Mesenchymal stem cell (in vitro differentiated cells and primary cell): ENCODE measurements at regions not wholly inside any gene's neighbourhood (a gene's known extent, or its start where the extent isn't known, plus 50 kb on each side); places are given as distances from the start of the nearest gene placed in this dataset.
A peak's percentile ranks its signal among the peaks of the same experiment; 100 is the strongest.

ENCODE experiments used
- DNase-seq: peaks from one replicate; pipeline ENCODE4 v3.0.0-alpha.2; 2013
- H2AFZ ChIP-seq: one replicate; pipeline ENCODE4 v1.6.1; 2013; ENCODE audit warnings: low read depth, mild to moderate bottlenecking, control low read depth, inconsistent platforms, low read length, moderate library complexity
- H2AK5ac ChIP-seq: 2 replicates; pipeline ENCODE4 v1.6.1; 2013; ENCODE audit warnings: low read length, moderate library complexity, mild to moderate bottlenecking, inconsistent platforms; ENCODE audit not compliant: severe bottlenecking
- H2BK120ac ChIP-seq: one replicate; pipeline ENCODE4 v1.6.1; 2013; ENCODE audit warnings: low read depth, mild to moderate bottlenecking, inconsistent platforms, low read length, moderate library complexity
- H2BK12ac ChIP-seq, 2 experiments: one replicate each; pipeline ENCODE4 v1.6.1; 2013; ENCODE audit warnings: inconsistent platforms in 2 of 2, low read length in 2 of 2, mild to moderate bottlenecking in 2 of 2, moderate library complexity in 2 of 2, control low read depth in 1 of 2
- H2BK15ac ChIP-seq: one replicate; pipeline ENCODE4 v1.6.1; 2013; ENCODE audit warnings: mild to moderate bottlenecking, low read depth, inconsistent platforms; ENCODE audit not compliant: poor library complexity, severe bottlenecking
- H2BK5ac ChIP-seq: 2 replicates; pipeline ENCODE4 v1.6.1; 2013; ENCODE audit warnings: low read depth, mild to moderate bottlenecking, low read length, control low read depth, inconsistent platforms; ENCODE audit not compliant: poor library complexity, severe bottlenecking
- H3K14ac ChIP-seq, 2 experiments: one replicate each; pipeline ENCODE4 v1.6.1; 2013; ENCODE audit warnings: inconsistent platforms in 2 of 2, low read length in 2 of 2, control low read depth in 1 of 2, mild to moderate bottlenecking in 1 of 2, moderate library complexity in 1 of 2
- H3K18ac ChIP-seq, 2 experiments: one replicate each; pipeline ENCODE4 v1.6.1; 2013; ENCODE audit warnings: inconsistent platforms in 2 of 2, low read length in 2 of 2, control low read depth in 1 of 2, low read depth in 1 of 2, mild to moderate bottlenecking in 1 of 2
- H3K23ac ChIP-seq, 2 experiments: one replicate each; pipeline ENCODE4 v1.6.1; 2013; ENCODE audit warnings: inconsistent platforms in 2 of 2, low read length in 2 of 2, mild to moderate bottlenecking in 2 of 2, moderate library complexity in 2 of 2, control low read depth in 1 of 2
- H3K27ac ChIP-seq: 2 replicates; pipeline ENCODE4 v1.5.1; 2013; ENCODE audit warnings: mild to moderate bottlenecking, moderate library complexity, low read length, control low read depth, inconsistent platforms; ENCODE audit not compliant: poor library complexity, severe bottlenecking
- H3K27me3 ChIP-seq, 2 experiments: 2 replicates each; pipeline versions ENCODE4 v1.6.1 to v1.7.0; 2013; ENCODE audit warnings: low read length in 2 of 2, mild to moderate bottlenecking in 2 of 2, moderate library complexity in 2 of 2, control low read depth in 1 of 2, inconsistent platforms in 1 of 2; ENCODE audit not compliant: control insufficient read depth in 1 of 2, insufficient read depth in 1 of 2
- H3K36me3 ChIP-seq, 2 experiments: 2 replicates each; pipeline versions ENCODE4 v1.6.1 to v1.7.0; 2013; ENCODE audit warnings: low read length in 2 of 2, control low read depth in 1 of 2, inconsistent platforms in 1 of 2, low read depth in 1 of 2, mild to moderate bottlenecking in 1 of 2; ENCODE audit not compliant: insufficient read depth in 2 of 2, control insufficient read depth in 1 of 2
- H3K4ac ChIP-seq, 2 experiments: one replicate each; pipeline ENCODE4 v1.6.1; 2013; ENCODE audit warnings: inconsistent platforms in 2 of 2, low read length in 2 of 2, mild to moderate bottlenecking in 2 of 2, moderate library complexity in 2 of 2, control low read depth in 1 of 2, low read depth in 1 of 2
- H3K4me1 ChIP-seq: 2 replicates; pipeline ENCODE4 v1.6.1; 2013; ENCODE audit warnings: low read depth, low read length, control low read depth; ENCODE audit not compliant: control insufficient read depth, insufficient read depth
- H3K4me2 ChIP-seq: 2 replicates; pipeline ENCODE4 v1.6.1; 2013; ENCODE audit warnings: low read length, mild to moderate bottlenecking, inconsistent platforms; ENCODE audit not compliant: poor library complexity, severe bottlenecking
- H3K4me3 ChIP-seq, 2 experiments: 2 replicates each; pipeline versions ENCODE4 v1.5.1 to v1.7.0; 2013; ENCODE audit warnings: low read length in 2 of 2, mild to moderate bottlenecking in 2 of 2, control low read depth in 1 of 2, low read depth in 1 of 2; ENCODE audit not compliant: insufficient read depth in 1 of 2
- H3K79me1 ChIP-seq: replicated peaks from 2 replicates; pipeline ENCODE4 v1.6.1; 2013; ENCODE audit warnings: mild to moderate bottlenecking, control low read depth, low read length, inconsistent platforms; ENCODE audit not compliant: poor library complexity, severe bottlenecking
- H3K9ac ChIP-seq: 2 replicates; pipeline ENCODE4 v1.7.0; 2013; ENCODE audit warnings: mild to moderate bottlenecking, low read length, moderate library complexity
- H3K9me3 ChIP-seq: 2 replicates; pipeline ENCODE4 v1.7.0; 2013; ENCODE audit warnings: mild to moderate bottlenecking, low read length; ENCODE audit not compliant: control insufficient read depth
- H4K8ac ChIP-seq: one replicate; pipeline ENCODE4 v1.6.1; 2013; ENCODE audit warnings: inconsistent platforms, mild to moderate bottlenecking, low read length, moderate library complexity
- H4K91ac ChIP-seq: one replicate; pipeline ENCODE4 v1.6.1; 2013; ENCODE audit warnings: mild to moderate bottlenecking, low read length, inconsistent platforms
- WGBS: methylation state at CpG from one replicate; pipeline ENCODE4 v1.1.7; 2013; ENCODE audit warnings: mixed read lengths; 5-methylcytosine and 5-hydroxymethylcytosine counted together

DNA sequence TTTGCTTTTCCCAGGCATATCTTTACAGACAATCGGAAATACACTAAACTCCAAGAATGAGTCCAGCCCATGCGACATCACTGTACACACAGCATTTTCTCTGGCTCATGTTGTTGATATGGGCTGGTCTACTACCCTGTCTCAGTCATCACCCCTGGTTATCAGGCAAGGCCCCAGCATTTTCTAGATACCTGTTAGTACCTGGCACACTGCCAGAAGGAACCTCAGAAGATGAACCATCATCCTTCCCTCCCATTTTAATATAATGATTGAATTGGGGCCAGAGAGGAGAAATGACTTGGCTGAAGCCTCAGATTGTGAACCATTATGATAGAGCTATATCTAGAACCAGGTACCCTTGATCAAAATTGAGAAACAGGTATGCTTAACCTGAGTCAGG lies 406.2 kb downstream of the CDH11 start:
- no peak overlapping the region for H3K14ac ChIP-seq
- H2BK120ac ChIP-seq: no peak overlapping the region
- H3K27ac ChIP-seq: no peak overlapping the region
- no peak for DNase-seq
- H3K18ac ChIP-seq: peak overlapping the region in 1 of 2 experiments; percentile 16
- H3K79me1 ChIP-seq: no peaks in the 10 kb centered on the region
- no peak overlapping the region for H2BK15ac ChIP-seq
- 100% methylated on average over 2 of the region's 2 CpGs for WGBS
- H3K4me2 ChIP-seq: no peak overlapping the region
- no peak overlapping the region for H2AK5ac ChIP-seq
- H2BK5ac ChIP-seq: no peak overlapping the region
- no peak overlapping the region for H2BK12ac ChIP-seq
- H3K9ac ChIP-seq: no peak overlapping the region
- no peaks in the 10 kb centered on the region for H3K27me3 ChIP-seq
- H3K4me3 ChIP-seq: no peak overlapping the region
- H2AFZ ChIP-seq: no peak overlapping the region
- no peaks in the 10 kb centered on the region for H3K36me3 ChIP-seq
- no peaks in the 10 kb centered on the region for H3K9me3 ChIP-seq
- no peak overlapping the region for H4K8ac ChIP-seq
- H3K4me1 ChIP-seq: no peaks in the 10 kb centered on the region
- H4K91ac ChIP-seq: no peak overlapping the region
- H3K4ac ChIP-seq: no peak overlapping the region
- H3K23ac ChIP-seq: no peak overlapping the region

DNA sequence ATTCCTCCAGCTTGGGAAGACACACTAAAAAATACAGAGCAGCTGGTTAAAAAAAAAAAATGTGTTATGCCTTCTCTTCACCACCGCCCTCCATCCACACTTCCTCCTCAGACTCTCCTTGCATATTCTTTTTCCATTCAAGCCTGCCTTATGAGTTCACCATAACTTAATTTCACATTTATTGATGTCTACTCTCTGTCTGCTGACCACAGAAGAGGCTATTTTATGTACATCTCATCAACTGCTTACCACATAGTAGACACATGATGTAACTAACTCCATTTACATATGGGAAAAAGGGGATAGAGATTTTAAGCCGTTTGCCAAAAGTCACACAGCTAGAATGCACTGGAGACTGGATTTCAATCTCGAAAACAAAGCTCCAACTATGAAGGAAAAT lies 409.8 kb downstream of the CDH11 start:
- H2BK120ac ChIP-seq: no peak overlapping the region
- H3K4me3 ChIP-seq: no peak overlapping the region
- H3K4me2 ChIP-seq: no peak overlapping the region
- H2BK5ac ChIP-seq: no peak overlapping the region
- H2AFZ ChIP-seq: no peak overlapping the region
- H4K8ac ChIP-seq: no peak overlapping the region
- H4K91ac ChIP-seq: no peak overlapping the region
- no peaks in the 10 kb centered on the region for H3K36me3 ChIP-seq
- no peaks in the 10 kb centered on the region for H3K9me3 ChIP-seq
- no peak overlapping the region for H3K27ac ChIP-seq
- H3K23ac ChIP-seq: no peak overlapping the region
- no peak overlapping the region for H2BK15ac ChIP-seq
- no peak overlapping the region for H3K14ac ChIP-seq
- no peak overlapping the region for H2AK5ac ChIP-seq
- no peak overlapping the region for H3K4ac ChIP-seq
- peak; percentile 40 for DNase-seq
- H3K9ac ChIP-seq: no peak overlapping the region
- 87% methylated on average over 1 of the region's 3 CpGs for WGBS
- H3K18ac ChIP-seq: no peak overlapping the region
- no peaks in the 10 kb centered on the region for H3K4me1 ChIP-seq
- no peaks in the 10 kb centered on the region for H3K79me1 ChIP-seq
- no peak overlapping the region for H2BK12ac ChIP-seq
- no peaks in the 10 kb centered on the region for H3K27me3 ChIP-seq

GRCh38 chr16:64711596-64711995 lies 410.3 kb downstream of the CDH11 start:
- no peaks in the 10 kb centered on the region for H3K9me3 ChIP-seq
- no peak overlapping the region for H2BK120ac ChIP-seq
- H3K23ac ChIP-seq: no peak overlapping the region
- no peak overlapping the region for H4K91ac ChIP-seq
- no peak overlapping the region for H3K9ac ChIP-seq
- no peaks in the 10 kb centered on the region for H3K4me1 ChIP-seq
- H3K27me3 ChIP-seq: no peaks in the 10 kb centered on the region
- no peak overlapping the region for H3K4ac ChIP-seq
- no peaks in the 10 kb centered on the region for H3K36me3 ChIP-seq
- H2BK15ac ChIP-seq: no peak overlapping the region
- no peak overlapping the region for H3K4me2 ChIP-seq
- H2BK5ac ChIP-seq: no peak overlapping the region
- no peak for DNase-seq
- H3K79me1 ChIP-seq: no peaks in the 10 kb centered on the region
- H3K14ac ChIP-seq: no peak overlapping the region
- no peak overlapping the region for H2AK5ac ChIP-seq
- no peak overlapping the region for H2BK12ac ChIP-seq
- no peak overlapping the region for H2AFZ ChIP-seq
- H4K8ac ChIP-seq: no peak overlapping the region
- H3K18ac ChIP-seq: no peak overlapping the region
- H3K27ac ChIP-seq: no peak overlapping the region
- H3K4me3 ChIP-seq: no peak overlapping the region
- WGBS: 53% methylated on average over 2 of the region's 2 CpGs

- no peak overlapping the region for H3K23ac ChIP-seq
- H2BK15ac ChIP-seq: no peak overlapping the region
- H3K4me2 ChIP-seq: no peak overlapping the region
- no peak overlapping the region for H2AFZ ChIP-seq
- H3K9ac ChIP-seq: no peak overlapping the region
- no peak overlapping the region for H4K91ac ChIP-seq
- no peak overlapping the region for H2BK5ac ChIP-seq
- no peaks in the 10 kb centered on the region for H3K79me1 ChIP-seq
- H4K8ac ChIP-seq: no peak overlapping the region
- no peak overlapping the region for H3K14ac ChIP-seq
- peak; percentile 52 for DNase-seq
- no peaks in the 10 kb centered on the region for H3K27me3 ChIP-seq
- H3K18ac ChIP-seq: no peak overlapping the region
- H3K9me3 ChIP-seq: no peaks in the 10 kb centered on the region
- WGBS: 57% methylated on average over 3 of the region's 4 CpGs
- no peak overlapping the region for H2AK5ac ChIP-seq
- H3K4me3 ChIP-seq: no peak overlapping the region
- no peak overlapping the region for H3K27ac ChIP-seq
- H3K36me3 ChIP-seq: no peaks in the 10 kb centered on the region
- no peaks in the 10 kb centered on the region for H3K4me1 ChIP-seq
- H2BK120ac ChIP-seq: peak overlapping the region; percentile 19
- no peak overlapping the region for H2BK12ac ChIP-seq
- no peak overlapping the region for H3K4ac ChIP-seq
Observed at GRCh38 chr16:64711026-64711425, 410.8 kb downstream of the CDH11 start.
